Caco-2 (cell line): ENCODE measurements at regions not wholly inside any gene's neighbourhood (a gene's known extent, or its start where the extent isn't known, plus 50 kb on each side); places are given as distances from the start of the nearest gene placed in this dataset.

Source experiments
- BruUV-seq: library from RNA; stranded (reverse); fragments of 400-500 nt; replicated peaks from 2 replicates; lab custom pipeline; 2021; lab: Mats Ljungman, UMichigan
- CTCF ChIA-PET: fragments of 300-600 bp; sonication (Branson Sonifier 250); formaldehyde crosslinking; loops from one replicate; lab custom pipeline; 2022; ENCODE audit warnings: antibody characterized with exemption; lab: Charles Lee
- POLR2A ChIA-PET: fragments of 300-600 bp; sonication (Branson Sonifier 250); formaldehyde crosslinking; loops from one replicate; lab custom pipeline; 2022; ENCODE audit warnings: antibody characterized with exemption; lab: Charles Lee
- DNase-seq, 2 experiments: peaks; one replicate each; pipeline versions ENCODE4 v3.0.0 to v3.0.0-alpha.2; 2020 to 2022
- H3K27me3 ChIP-seq: replicated peaks from 2 replicates; pipeline ENCODE4 v1.6.0; 2011; ENCODE audit warnings: low read length; ENCODE audit not compliant: control insufficient read depth, insufficient read depth
- H3K36me3 ChIP-seq: 2 replicates; pipeline ENCODE4 v1.5.1; 2011; ENCODE audit warnings: low read length; ENCODE audit not compliant: control insufficient read depth, insufficient read depth
- H3K4me1 ChIP-seq: fragments of 250-450 bp; sonication (Bioruptor Pico); 2 replicates; pipeline ENCODE4 v1.5.1; 2020; ENCODE audit warnings: mild to moderate bottlenecking
- H3K4me3 ChIP-seq: 2 replicates; pipeline ENCODE4 v1.5.1; 2011; ENCODE audit warnings: low read depth, mild to moderate bottlenecking, control low read depth, low read length
- H3K9me3 ChIP-seq: fragments of 250-450 bp; sonication (Bioruptor Pico); 2 replicates; pipeline ENCODE4 v1.5.1; 2020; ENCODE audit warnings: mild to moderate bottlenecking, moderate library complexity
- H3K27ac Mint-ChIP-seq: one replicate; pipeline ENCODE4 v1.8.0; 2022; ENCODE audit warnings: mixed read lengths; ENCODE audit not compliant: unreplicated experiment
- H3K27me3 Mint-ChIP-seq: one replicate; pipeline ENCODE4 v1.8.0; 2022; ENCODE audit warnings: mixed read lengths; ENCODE audit not compliant: insufficient read depth, unreplicated experiment
- H3K36me3 Mint-ChIP-seq: one replicate; pipeline ENCODE4 v1.8.0; 2022; ENCODE audit warnings: mild to moderate bottlenecking, mixed read lengths; ENCODE audit not compliant: insufficient read depth, unreplicated experiment
- H3K4me1 Mint-ChIP-seq: one replicate; pipeline ENCODE4 v1.8.0; 2022; ENCODE audit warnings: low read depth, mixed read lengths; ENCODE audit not compliant: unreplicated experiment
- H3K4me3 Mint-ChIP-seq: one replicate; pipeline ENCODE4 v1.8.0; 2022; ENCODE audit warnings: mild to moderate bottlenecking, moderate library complexity, mixed read lengths; ENCODE audit not compliant: unreplicated experiment
- H3K9me3 Mint-ChIP-seq: one replicate; pipeline ENCODE4 v1.8.0; 2022; ENCODE audit warnings: mixed read lengths; ENCODE audit not compliant: unreplicated experiment
- intact Hi-C: fragments of 100-400 bp; cut with micrococcal nuclease; formaldehyde crosslinking; loops from one replicate; pipeline ENCODE4 v1.10.0; 2022; ENCODE audit not compliant: unreplicated experiment
- TF ChIP-seq, protein P1 (sequence below), 2 experiments: fragments of 200-600 bp in 1 of 2; IDR thresholded peaks; 1 replicate in 1 of 2; 2 replicates in 1 of 2; pipeline versions ENCODE4 v1.5.1 to v1.8.0; 2011 to 2022; ENCODE audit warnings: antibody characterized with exemption in 1 of 2, control low read depth in 1 of 2, inconsistent platforms in 1 of 2, low read depth in 1 of 2, low read length in 1 of 2, mild to moderate bottlenecking in 1 of 2, moderate library complexity in 1 of 2; ENCODE audit not compliant: insufficient read depth in 1 of 2, severe bottlenecking in 1 of 2, unreplicated experiment in 1 of 2

DNA sequence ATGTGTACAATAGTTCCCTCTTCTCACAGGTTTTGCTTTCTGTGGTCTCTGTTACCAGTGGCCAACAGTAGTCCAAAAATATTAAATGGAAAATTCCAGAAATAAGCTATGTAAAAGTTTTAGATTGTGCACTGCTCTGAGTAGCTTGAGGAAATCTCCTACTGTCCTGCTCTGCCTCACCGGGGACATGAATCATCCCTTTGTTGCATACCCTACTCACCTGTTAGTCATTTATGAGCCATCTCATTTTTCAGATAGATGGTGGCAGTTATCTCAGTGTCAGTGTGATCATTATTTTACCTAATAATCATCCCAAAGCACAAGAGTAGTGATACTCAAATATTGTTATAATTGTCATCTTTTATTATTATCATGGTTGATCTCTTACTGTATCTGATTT lies 688.1 kb downstream of the PLA2G4A start:
- H3K27ac Mint-ChIP-seq = no peak overlapping the region
- H3K4me1 Mint-ChIP-seq = no peaks in the 10 kb centered on the region
- intact Hi-C loops = no loop called here
- no peaks in the 10 kb centered on the region for H3K36me3 Mint-ChIP-seq
- no peaks in the 10 kb centered on the region for H3K9me3 ChIP-seq
- no peak overlapping the region for H3K4me3 ChIP-seq
- H3K27me3 ChIP-seq = no peaks in the 10 kb centered on the region
- H3K9me3 Mint-ChIP-seq = no peaks in the 10 kb centered on the region
- H3K27me3 Mint-ChIP-seq = no peaks in the 10 kb centered on the region
- H3K4me3 Mint-ChIP-seq = no peak overlapping the region
- POLR2A ChIA-PET = no interaction called here
- TF ChIP-seq, protein P1, sequence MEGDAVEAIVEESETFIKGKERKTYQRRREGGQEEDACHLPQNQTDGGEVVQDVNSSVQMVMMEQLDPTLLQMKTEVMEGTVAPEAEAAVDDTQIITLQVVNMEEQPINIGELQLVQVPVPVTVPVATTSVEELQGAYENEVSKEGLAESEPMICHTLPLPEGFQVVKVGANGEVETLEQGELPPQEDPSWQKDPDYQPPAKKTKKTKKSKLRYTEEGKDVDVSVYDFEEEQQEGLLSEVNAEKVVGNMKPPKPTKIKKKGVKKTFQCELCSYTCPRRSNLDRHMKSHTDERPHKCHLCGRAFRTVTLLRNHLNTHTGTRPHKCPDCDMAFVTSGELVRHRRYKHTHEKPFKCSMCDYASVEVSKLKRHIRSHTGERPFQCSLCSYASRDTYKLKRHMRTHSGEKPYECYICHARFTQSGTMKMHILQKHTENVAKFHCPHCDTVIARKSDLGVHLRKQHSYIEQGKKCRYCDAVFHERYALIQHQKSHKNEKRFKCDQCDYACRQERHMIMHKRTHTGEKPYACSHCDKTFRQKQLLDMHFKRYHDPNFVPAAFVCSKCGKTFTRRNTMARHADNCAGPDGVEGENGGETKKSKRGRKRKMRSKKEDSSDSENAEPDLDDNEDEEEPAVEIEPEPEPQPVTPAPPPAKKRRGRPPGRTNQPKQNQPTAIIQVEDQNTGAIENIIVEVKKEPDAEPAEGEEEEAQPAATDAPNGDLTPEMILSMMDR (IDR thresholded peaks at IDR 0.05; ENCODE audit: insufficient read depth in 1 of 2, low read depth in 1 of 2, low read length in 1 of 2, severe bottlenecking in 1 of 2, unreplicated experiment in 1 of 2) = no peak
- no peak for DNase-seq
- H3K4me1 ChIP-seq = no peaks in the 10 kb centered on the region
- H3K36me3 ChIP-seq = no peaks in the 10 kb centered on the region
- CTCF ChIA-PET = no interaction called here
- BruUV-seq = no TSS peak

DNA sequence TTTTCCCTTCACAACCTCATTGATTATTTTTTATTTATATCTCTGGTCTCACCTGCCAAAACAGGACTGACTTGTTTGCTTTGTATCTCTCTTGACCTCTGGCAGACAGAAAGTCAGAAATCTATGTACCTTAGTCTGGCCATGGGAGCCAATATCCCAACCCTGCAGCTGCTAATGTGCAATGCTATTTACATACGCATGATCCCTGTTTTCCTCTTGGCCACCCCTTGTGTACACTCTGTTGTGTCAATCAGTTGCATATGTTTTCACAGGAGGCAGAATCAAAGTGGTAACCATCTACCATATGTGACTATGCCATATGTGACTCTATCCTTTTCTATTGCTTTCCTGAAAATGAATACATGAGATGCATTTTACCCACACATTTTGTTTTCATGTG lies 688.8 kb downstream of the PLA2G4A start:
- Histone ChIP-seq H3K36me3 (no peaks in the 10 kb centered on the region), H3K4me3 (no peak overlapping the region), H3K27me3 (no peaks in the 10 kb centered on the region), H3K4me1 (no peaks in the 10 kb centered on the region), H3K9me3 (no peaks in the 10 kb centered on the region)
- CTCF ChIA-PET = no interaction called here
- Mint-ChIP-seq H3K27me3 (no peaks in the 10 kb centered on the region), H3K4me1 (no peaks in the 10 kb centered on the region), H3K4me3 (no peak overlapping the region), H3K9me3 (no peaks in the 10 kb centered on the region), H3K27ac (no peak overlapping the region), H3K36me3 (no peaks in the 10 kb centered on the region)
- POLR2A ChIA-PET = no interaction called here
- intact Hi-C loops = no loop called here
- DNase-seq = no peak
- TF ChIP-seq, protein P1 (IDR thresholded peaks at IDR 0.05; ENCODE audit: insufficient read depth in 1 of 2, low read depth in 1 of 2, low read length in 1 of 2, severe bottlenecking in 1 of 2, unreplicated experiment in 1 of 2) = no peak
- BruUV-seq = no TSS peak

DNA sequence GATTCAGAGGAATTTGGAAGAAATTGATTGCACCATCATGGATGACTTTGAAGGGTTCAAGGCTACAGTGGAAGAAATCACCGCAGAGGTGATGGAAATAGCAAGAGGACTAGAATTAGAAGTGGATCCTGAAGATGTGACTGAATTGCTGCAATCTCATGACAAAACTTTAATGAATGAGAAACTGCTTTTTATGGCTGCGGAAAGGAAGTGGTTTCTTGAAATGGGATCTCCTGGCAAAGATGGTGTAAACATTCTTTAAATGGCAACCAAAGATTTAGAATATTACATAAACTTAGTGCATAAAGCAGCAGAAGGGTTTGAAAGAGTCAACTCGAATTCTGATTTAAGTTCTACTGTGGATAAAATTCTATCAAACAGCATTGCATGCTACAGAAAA lies 698.6 kb downstream of the PLA2G4A start:
- intact Hi-C loops = no loop called here
- DNase-seq = no peak
- H3K27me3 Mint-ChIP-seq = no peaks in the 10 kb centered on the region
- Histone ChIP-seq H3K27me3 (no peaks in the 10 kb centered on the region), H3K4me3 (no peak overlapping the region), H3K4me1 (no peaks in the 10 kb centered on the region), H3K9me3 (no peaks in the 10 kb centered on the region), H3K36me3 (no peaks in the 10 kb centered on the region)
- TF ChIP-seq, protein P1 (IDR thresholded peaks at IDR 0.05; ENCODE audit: insufficient read depth in 1 of 2, low read depth in 1 of 2, low read length in 1 of 2, severe bottlenecking in 1 of 2, unreplicated experiment in 1 of 2) = no peak
- no peaks in the 10 kb centered on the region for H3K9me3 Mint-ChIP-seq
- no peaks in the 10 kb centered on the region for H3K36me3 Mint-ChIP-seq
- no peaks in the 10 kb centered on the region for H3K4me1 Mint-ChIP-seq
- no peak overlapping the region for H3K27ac Mint-ChIP-seq
- ChIA-PET POLR2A (no interaction called here), CTCF (no interaction called here)
- no peak overlapping the region for H3K4me3 Mint-ChIP-seq
- no TSS peak for BruUV-seq
